ENCODE measurements at regions not wholly inside any gene's neighbourhood (a gene's known extent, or its start where the extent isn't known, plus 50 kb on each side); places are given as distances from the start of the nearest gene placed in this dataset.

DNA sequence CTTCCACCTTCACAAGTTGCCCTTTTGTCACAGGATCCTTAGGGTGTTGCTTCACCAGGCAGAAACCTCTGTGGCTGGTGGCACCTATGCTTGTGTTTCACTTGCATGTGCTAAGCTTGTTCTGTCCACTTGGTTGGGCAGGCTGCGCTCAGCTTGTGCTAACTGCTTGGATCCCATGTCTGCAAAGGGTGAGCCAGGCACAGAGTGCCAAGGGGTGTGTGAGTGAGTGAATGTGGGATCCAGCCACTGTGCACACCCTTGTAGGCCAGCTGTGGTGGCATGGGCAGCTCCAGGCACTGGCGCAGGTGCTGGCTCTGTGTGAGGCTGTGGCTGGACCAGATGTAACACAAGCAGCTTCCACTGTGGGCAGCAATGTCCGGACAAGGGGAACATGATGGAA lies 728.7 kb upstream of the ROBO1 start:
- Histone ChIP-seq H3K9me3 (ENCODE audit: control insufficient read depth, insufficient read depth, low read depth, low read length) (no peaks in the 10 kb centered on the region), H3K27ac (ENCODE audit: low read length) (no peak overlapping the region), H3K4me1 (ENCODE audit: control insufficient read depth, insufficient read depth, low read length) (no peaks in the 10 kb centered on the region), H3K27me3 (ENCODE audit: control insufficient read depth, insufficient read depth, low read length) (no peaks in the 10 kb centered on the region), H3K4me3 (ENCODE audit: low read depth in 2 of 2, low read length in 2 of 2) (no peak overlapping the region), H3K36me3 (ENCODE audit: control insufficient read depth, insufficient read depth, low read length) (no peaks in the 10 kb centered on the region)
- no peak for ATAC-seq
- TF ChIP-seq, protein P1, sequence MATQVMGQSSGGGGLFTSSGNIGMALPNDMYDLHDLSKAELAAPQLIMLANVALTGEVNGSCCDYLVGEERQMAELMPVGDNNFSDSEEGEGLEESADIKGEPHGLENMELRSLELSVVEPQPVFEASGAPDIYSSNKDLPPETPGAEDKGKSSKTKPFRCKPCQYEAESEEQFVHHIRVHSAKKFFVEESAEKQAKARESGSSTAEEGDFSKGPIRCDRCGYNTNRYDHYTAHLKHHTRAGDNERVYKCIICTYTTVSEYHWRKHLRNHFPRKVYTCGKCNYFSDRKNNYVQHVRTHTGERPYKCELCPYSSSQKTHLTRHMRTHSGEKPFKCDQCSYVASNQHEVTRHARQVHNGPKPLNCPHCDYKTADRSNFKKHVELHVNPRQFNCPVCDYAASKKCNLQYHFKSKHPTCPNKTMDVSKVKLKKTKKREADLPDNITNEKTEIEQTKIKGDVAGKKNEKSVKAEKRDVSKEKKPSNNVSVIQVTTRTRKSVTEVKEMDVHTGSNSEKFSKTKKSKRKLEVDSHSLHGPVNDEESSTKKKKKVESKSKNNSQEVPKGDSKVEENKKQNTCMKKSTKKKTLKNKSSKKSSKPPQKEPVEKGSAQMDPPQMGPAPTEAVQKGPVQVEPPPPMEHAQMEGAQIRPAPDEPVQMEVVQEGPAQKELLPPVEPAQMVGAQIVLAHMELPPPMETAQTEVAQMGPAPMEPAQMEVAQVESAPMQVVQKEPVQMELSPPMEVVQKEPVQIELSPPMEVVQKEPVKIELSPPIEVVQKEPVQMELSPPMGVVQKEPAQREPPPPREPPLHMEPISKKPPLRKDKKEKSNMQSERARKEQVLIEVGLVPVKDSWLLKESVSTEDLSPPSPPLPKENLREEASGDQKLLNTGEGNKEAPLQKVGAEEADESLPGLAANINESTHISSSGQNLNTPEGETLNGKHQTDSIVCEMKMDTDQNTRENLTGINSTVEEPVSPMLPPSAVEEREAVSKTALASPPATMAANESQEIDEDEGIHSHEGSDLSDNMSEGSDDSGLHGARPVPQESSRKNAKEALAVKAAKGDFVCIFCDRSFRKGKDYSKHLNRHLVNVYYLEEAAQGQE (IDR thresholded peaks at IDR 0.05; ENCODE audit: insufficient read depth in 1 of 2, low read depth in 2 of 2, low read length in 1 of 2) = no peak
- TF ChIP-seq POLR2AphosphoS5 (IDR thresholded peaks at IDR 0.05; ENCODE audit: low read depth, low read length) (no peak), TCF7L2 (IDR thresholded peaks at IDR 0.05; ENCODE audit: low read depth, low read length) (no peak), SIN3A (IDR thresholded peaks at IDR 0.05; ENCODE audit: borderline replicate concordance, insufficient read depth, low read depth, low read length) (no peak)
- TF ChIP-seq, protein P2, sequence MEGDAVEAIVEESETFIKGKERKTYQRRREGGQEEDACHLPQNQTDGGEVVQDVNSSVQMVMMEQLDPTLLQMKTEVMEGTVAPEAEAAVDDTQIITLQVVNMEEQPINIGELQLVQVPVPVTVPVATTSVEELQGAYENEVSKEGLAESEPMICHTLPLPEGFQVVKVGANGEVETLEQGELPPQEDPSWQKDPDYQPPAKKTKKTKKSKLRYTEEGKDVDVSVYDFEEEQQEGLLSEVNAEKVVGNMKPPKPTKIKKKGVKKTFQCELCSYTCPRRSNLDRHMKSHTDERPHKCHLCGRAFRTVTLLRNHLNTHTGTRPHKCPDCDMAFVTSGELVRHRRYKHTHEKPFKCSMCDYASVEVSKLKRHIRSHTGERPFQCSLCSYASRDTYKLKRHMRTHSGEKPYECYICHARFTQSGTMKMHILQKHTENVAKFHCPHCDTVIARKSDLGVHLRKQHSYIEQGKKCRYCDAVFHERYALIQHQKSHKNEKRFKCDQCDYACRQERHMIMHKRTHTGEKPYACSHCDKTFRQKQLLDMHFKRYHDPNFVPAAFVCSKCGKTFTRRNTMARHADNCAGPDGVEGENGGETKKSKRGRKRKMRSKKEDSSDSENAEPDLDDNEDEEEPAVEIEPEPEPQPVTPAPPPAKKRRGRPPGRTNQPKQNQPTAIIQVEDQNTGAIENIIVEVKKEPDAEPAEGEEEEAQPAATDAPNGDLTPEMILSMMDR (IDR thresholded peaks at IDR 0.05) = no peak
- CTCF ChIA-PET = no interaction called here
- in situ Hi-C loops (cut with HindIII; ENCODE audit: low pct_unique_long_range_greater_than_20kb, low sequenced_read_pairs) (no loop called here), intact Hi-C loops (cut with micrococcal nuclease; ENCODE audit: unreplicated experiment) (no loop called here)
- DNase-seq (ENCODE audit: low read depth, low spot score) = no peak
- POLR2A ChIA-PET = no interaction called here
- no TSS peak for BruUV-seq (replicated peaks)

DNA sequence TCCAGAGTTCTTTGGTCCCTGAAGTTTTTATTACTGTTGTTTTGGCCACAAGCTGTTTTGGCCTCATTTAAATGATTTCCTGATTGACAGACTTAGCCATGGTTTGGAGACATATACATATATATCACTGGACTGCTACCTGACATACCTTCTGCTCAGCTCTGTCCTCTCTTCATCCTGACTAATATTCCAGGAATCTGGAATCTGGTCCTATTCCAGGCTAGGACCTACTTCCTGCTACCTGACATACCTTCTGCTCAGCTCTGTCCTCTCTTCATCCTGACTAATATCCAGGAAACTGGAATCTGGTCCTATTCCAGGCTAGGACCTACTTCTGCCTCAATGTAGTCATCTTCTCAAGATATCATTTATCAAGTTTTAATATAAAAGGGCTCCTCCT lies 724.4 kb upstream of the ROBO1 start:
- Histone ChIP-seq H3K4me3 (ENCODE audit: low read depth in 2 of 2, low read length in 2 of 2) (no peak overlapping the region), H3K4me1 (ENCODE audit: control insufficient read depth, insufficient read depth, low read length) (no peaks in the 10 kb centered on the region), H3K27ac (ENCODE audit: low read length) (no peak overlapping the region), H3K9me3 (ENCODE audit: control insufficient read depth, insufficient read depth, low read depth, low read length) (no peaks in the 10 kb centered on the region), H3K27me3 (ENCODE audit: control insufficient read depth, insufficient read depth, low read length) (no peaks in the 10 kb centered on the region), H3K36me3 (ENCODE audit: control insufficient read depth, insufficient read depth, low read length) (no peaks in the 10 kb centered on the region)
- ChIA-PET POLR2A (no interaction called here), CTCF (no interaction called here)
- TF ChIP-seq, protein P2 (IDR thresholded peaks at IDR 0.05) = no peak
- TF ChIP-seq SIN3A (IDR thresholded peaks at IDR 0.05; ENCODE audit: borderline replicate concordance, insufficient read depth, low read depth, low read length) (no peak), POLR2AphosphoS5 (IDR thresholded peaks at IDR 0.05; ENCODE audit: low read depth, low read length) (no peak), TCF7L2 (IDR thresholded peaks at IDR 0.05; ENCODE audit: low read depth, low read length) (no peak)
- TF ChIP-seq, protein P1 (IDR thresholded peaks at IDR 0.05; ENCODE audit: insufficient read depth in 1 of 2, low read depth in 2 of 2, low read length in 1 of 2) = no peak
- in situ Hi-C loops (cut with HindIII; ENCODE audit: low pct_unique_long_range_greater_than_20kb, low sequenced_read_pairs) (no loop called here), intact Hi-C loops (cut with micrococcal nuclease; ENCODE audit: unreplicated experiment) (no loop called here)
- ATAC-seq (no peak), DNase-seq (ENCODE audit: low read depth, low spot score) (no peak)
- BruUV-seq (replicated peaks) = no TSS peak

Data from Panc1 (cell line).